GM12864 (cell line): ENCODE measurements at regions not wholly inside any gene's neighbourhood (a gene's known extent, or its start where the extent isn't known, plus 50 kb on each side); places are given as distances from the start of the nearest gene placed in this dataset.

ENCODE experiments used
- DNase-seq: peaks from one replicate; pipeline ENCODE4 v3.0.0-alpha.2; 2011; ENCODE audit warnings: low read depth
- H3K4me3 ChIP-seq: 2 replicates; pipeline ENCODE4 v1.5.1; 2011; ENCODE audit warnings: mild to moderate bottlenecking, low read depth, low read length, control low read depth
- CTCF ChIP-seq: IDR thresholded peaks from 2 replicates; pipeline ENCODE4 v1.5.1; 2011; ENCODE audit warnings: low read depth, mild to moderate bottlenecking, moderate library complexity, low read length, control low read depth, inconsistent platforms; ENCODE audit errors: missing control alignments

- DNase-seq: no peak
- no peak overlapping the region for H3K4me3 ChIP-seq
- no peak for TF ChIP-seq CTCF
These were observed 113.5 kb downstream of the MBL2 start for GRCh38 chr10:52659085-52659484.

GRCh38 chr10:52662256-52662655 lies 110.3 kb downstream of the MBL2 start:
- H3K4me3 ChIP-seq: no peak overlapping the region
- TF ChIP-seq CTCF: no peak
- DNase-seq: no peak

GRCh38 chr10:52663161-52663560 lies 109.4 kb downstream of the MBL2 start:
- TF ChIP-seq CTCF: no peak
- DNase-seq: no peak
- H3K4me3 ChIP-seq: no peak overlapping the region

- DNase-seq: no peak
- H3K4me3 ChIP-seq: no peak overlapping the region
- TF ChIP-seq CTCF: no peak
These were observed 108.0 kb downstream of the MBL2 start for GRCh38 chr10:52664629-52665028.

- TF ChIP-seq CTCF: no peak
- no peak for DNase-seq
- H3K4me3 ChIP-seq: no peak overlapping the region
These were observed 106.8 kb downstream of the MBL2 start for GRCh38 chr10:52665821-52666220.

GRCh38 chr10:52666931-52667330 lies 105.7 kb downstream of the MBL2 start:
- no peak for DNase-seq

More at GRCh38 chr10:52666931-52667330, 105.7 kb downstream of the MBL2 start:
- H3K4me3 ChIP-seq: no peak overlapping the region
- no peak for TF ChIP-seq CTCF
